ENCODE measurements at regions not wholly inside any gene's neighbourhood (a gene's known extent, or its start where the extent isn't known, plus 50 kb on each side); places are given as distances from the start of the nearest gene placed in this dataset.

DNA sequence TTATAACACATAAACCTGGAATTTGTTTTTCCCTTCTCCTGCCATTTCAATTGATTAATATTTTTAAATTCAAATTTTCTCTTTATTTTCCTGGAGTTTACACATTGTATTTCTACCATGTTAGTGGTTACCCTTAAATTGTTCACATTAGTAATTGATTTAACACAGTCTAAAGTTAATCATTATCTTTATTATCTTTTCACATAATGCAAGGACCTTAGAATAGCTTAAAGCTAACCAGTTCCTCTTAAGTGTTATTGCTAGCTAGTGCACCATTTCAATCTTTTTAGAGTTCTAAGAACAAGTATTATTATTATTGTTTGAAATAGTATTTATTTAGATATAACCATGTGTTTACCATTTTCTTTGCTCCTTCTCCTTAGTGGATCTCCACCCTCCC, 251.2 kb upstream of the FBXL7 start:
- dilution Hi-C loops (cut with MboI; ENCODE audit: extremely low pct_ligation_motif_present, low sequenced_read_pairs): no loop called here
- H3K27ac ChIP-seq (ENCODE audit: control insufficient read depth, insufficient read depth, low read length): no peak overlapping the region
- no peaks in the 10 kb centered on the region for H3K9me3 ChIP-seq (ENCODE audit: control insufficient read depth, low read depth, low read length)
- no peak for DNase-seq (ENCODE audit: low read depth, low spot score)
- no peaks in the 10 kb centered on the region for H3K9me1 ChIP-seq (ENCODE audit: control insufficient read depth, extremely low read depth, insufficient read depth, low read length)
- H3K9ac ChIP-seq (ENCODE audit: control insufficient read depth, extremely low read depth, insufficient read depth, low read length): no peak overlapping the region
- no peak overlapping the region for H3K4me2 ChIP-seq (ENCODE audit: control insufficient read depth, extremely low read depth, insufficient read depth, low read depth, low read length)
- H3K27me3 ChIP-seq (ENCODE audit: control insufficient read depth, extremely low read depth, insufficient read depth, low read length): no peaks in the 10 kb centered on the region
- no peak for FAIRE-seq
- no peak for TF ChIP-seq CTCF (optimal IDR thresholded peaks at IDR 0.05 in 1 of 3, IDR thresholded peaks at IDR 0.05 in 1 of 3, conservative IDR thresholded peaks at IDR 0.05 in 1 of 3; ENCODE audit: extremely low read depth in 1 of 3, insufficient read depth in 2 of 3, low read length in 3 of 3)
- no peak for TF ChIP-seq EZH2 (IDR thresholded peaks at IDR 0.05; ENCODE audit: low read length)
- H3K36me3 ChIP-seq (ENCODE audit: control insufficient read depth in 2 of 2, extremely low read depth in 1 of 2, insufficient read depth in 2 of 2, low read length in 2 of 2): no peaks in the 10 kb centered on the region
- H3K4me3 ChIP-seq (ENCODE audit: control insufficient read depth in 2 of 3, extremely low read depth in 1 of 3, insufficient read depth in 2 of 3, low read depth in 1 of 3, low read length in 3 of 3): no peak overlapping the region
- no peaks in the 10 kb centered on the region for H4K20me1 ChIP-seq (ENCODE audit: control insufficient read depth, extremely low read depth, insufficient read depth, low read length)
- H2AFZ ChIP-seq (ENCODE audit: control insufficient read depth, low read length): no peak overlapping the region
- H3K79me2 ChIP-seq (ENCODE audit: control insufficient read depth, insufficient read depth, low read length): no peaks in the 10 kb centered on the region
- no peaks in the 10 kb centered on the region for H3K4me1 ChIP-seq (ENCODE audit: control insufficient read depth, extremely low read depth, insufficient read depth, low read length)

- H3K36me3 ChIP-seq (ENCODE audit: control insufficient read depth in 2 of 2, extremely low read depth in 1 of 2, insufficient read depth in 2 of 2, low read length in 2 of 2): no peaks in the 10 kb centered on the region
- TF ChIP-seq EZH2 (IDR thresholded peaks at IDR 0.05; ENCODE audit: low read length): no peak
- TF ChIP-seq CTCF (optimal IDR thresholded peaks at IDR 0.05 in 1 of 3, IDR thresholded peaks at IDR 0.05 in 1 of 3, conservative IDR thresholded peaks at IDR 0.05 in 1 of 3; ENCODE audit: extremely low read depth in 1 of 3, insufficient read depth in 2 of 3, low read length in 3 of 3): no peak
- dilution Hi-C loops (cut with MboI; ENCODE audit: extremely low pct_ligation_motif_present, low sequenced_read_pairs): no loop called here
- H3K4me1 ChIP-seq (ENCODE audit: control insufficient read depth, extremely low read depth, insufficient read depth, low read length): no peaks in the 10 kb centered on the region
- H2AFZ ChIP-seq (ENCODE audit: control insufficient read depth, low read length): no peak overlapping the region
- no peaks in the 10 kb centered on the region for H3K9me3 ChIP-seq (ENCODE audit: control insufficient read depth, low read depth, low read length)
- H3K9ac ChIP-seq (ENCODE audit: control insufficient read depth, extremely low read depth, insufficient read depth, low read length): no peak overlapping the region
- FAIRE-seq: no peak
- no peak for DNase-seq (ENCODE audit: low read depth, low spot score)
- H4K20me1 ChIP-seq (ENCODE audit: control insufficient read depth, extremely low read depth, insufficient read depth, low read length): no peaks in the 10 kb centered on the region
- H3K27ac ChIP-seq (ENCODE audit: control insufficient read depth, insufficient read depth, low read length): no peak overlapping the region
- H3K27me3 ChIP-seq (ENCODE audit: control insufficient read depth, extremely low read depth, insufficient read depth, low read length): no peaks in the 10 kb centered on the region
- no peak overlapping the region for H3K4me2 ChIP-seq (ENCODE audit: control insufficient read depth, extremely low read depth, insufficient read depth, low read depth, low read length)
- H3K79me2 ChIP-seq (ENCODE audit: control insufficient read depth, insufficient read depth, low read length): no peaks in the 10 kb centered on the region
- no peak overlapping the region for H3K4me3 ChIP-seq (ENCODE audit: control insufficient read depth in 2 of 3, extremely low read depth in 1 of 3, insufficient read depth in 2 of 3, low read depth in 1 of 3, low read length in 3 of 3)
- H3K9me1 ChIP-seq (ENCODE audit: control insufficient read depth, extremely low read depth, insufficient read depth, low read length): no peaks in the 10 kb centered on the region
These were observed 254.1 kb upstream of the FBXL7 start for GRCh38 chr5:15245913-15246312.
